ENCODE measurements at regions not wholly inside any gene's neighbourhood (a gene's known extent, or its start where the extent isn't known, plus 50 kb on each side); places are given as distances from the start of the nearest gene placed in this dataset.

- no peak overlapping the region for H3K27ac ChIP-seq
- no peak for DNase-seq (ENCODE audit: low spot score)
- TF ChIP-seq, protein P1, sequence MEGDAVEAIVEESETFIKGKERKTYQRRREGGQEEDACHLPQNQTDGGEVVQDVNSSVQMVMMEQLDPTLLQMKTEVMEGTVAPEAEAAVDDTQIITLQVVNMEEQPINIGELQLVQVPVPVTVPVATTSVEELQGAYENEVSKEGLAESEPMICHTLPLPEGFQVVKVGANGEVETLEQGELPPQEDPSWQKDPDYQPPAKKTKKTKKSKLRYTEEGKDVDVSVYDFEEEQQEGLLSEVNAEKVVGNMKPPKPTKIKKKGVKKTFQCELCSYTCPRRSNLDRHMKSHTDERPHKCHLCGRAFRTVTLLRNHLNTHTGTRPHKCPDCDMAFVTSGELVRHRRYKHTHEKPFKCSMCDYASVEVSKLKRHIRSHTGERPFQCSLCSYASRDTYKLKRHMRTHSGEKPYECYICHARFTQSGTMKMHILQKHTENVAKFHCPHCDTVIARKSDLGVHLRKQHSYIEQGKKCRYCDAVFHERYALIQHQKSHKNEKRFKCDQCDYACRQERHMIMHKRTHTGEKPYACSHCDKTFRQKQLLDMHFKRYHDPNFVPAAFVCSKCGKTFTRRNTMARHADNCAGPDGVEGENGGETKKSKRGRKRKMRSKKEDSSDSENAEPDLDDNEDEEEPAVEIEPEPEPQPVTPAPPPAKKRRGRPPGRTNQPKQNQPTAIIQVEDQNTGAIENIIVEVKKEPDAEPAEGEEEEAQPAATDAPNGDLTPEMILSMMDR (IDR thresholded peaks at IDR 0.05) = no peak
- no peak overlapping the region for H3K4me3 ChIP-seq
These were observed 64.5 kb downstream of the ZIC5 start for GRCh38 chr13:99907038-99907437.

DNA sequence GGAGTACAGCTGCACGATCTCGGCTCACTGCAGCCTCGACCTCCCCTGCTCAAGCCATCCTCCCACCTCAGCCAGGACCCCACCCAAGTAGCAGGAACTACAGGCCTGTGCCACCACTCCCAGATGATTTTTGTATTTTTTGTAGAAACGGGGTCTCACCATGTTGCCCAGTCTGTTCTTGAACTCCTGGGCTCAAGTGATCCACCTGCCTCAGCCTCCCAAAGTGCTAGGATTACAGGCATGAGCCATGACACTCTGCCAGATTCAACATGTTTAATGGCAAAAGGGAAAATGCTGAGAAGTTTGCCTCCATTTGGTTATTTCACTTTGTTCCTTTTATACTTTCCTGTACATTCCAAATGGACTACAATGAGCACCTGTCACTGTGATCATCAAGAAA, 65.8 kb downstream of the ZIC5 start:
- no peak overlapping the region for H3K27ac ChIP-seq
- no peak overlapping the region for H3K4me3 ChIP-seq
- TF ChIP-seq, protein P1 (IDR thresholded peaks at IDR 0.05) = no peak
- no peak for DNase-seq (ENCODE audit: low spot score)

DNA sequence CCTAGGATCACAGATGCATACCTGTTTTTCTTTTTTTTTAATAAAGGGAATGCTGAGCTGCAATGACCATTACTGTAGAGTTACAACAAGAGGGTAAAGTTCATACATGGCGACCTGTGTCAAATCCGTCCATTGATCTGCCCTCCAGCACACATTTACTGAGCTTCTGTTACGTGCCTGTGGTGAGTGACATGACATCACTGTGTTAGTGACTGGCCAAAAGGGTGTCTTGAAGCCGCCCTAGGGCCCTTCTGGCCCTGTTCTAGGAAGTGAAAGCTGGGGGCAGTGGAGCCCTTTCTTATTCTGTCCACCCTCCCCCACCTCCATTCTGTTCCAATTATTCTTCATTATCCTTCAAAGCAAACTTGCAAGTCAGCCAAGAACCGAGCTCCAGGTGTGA, 66.3 kb downstream of the ZIC5 start:
- DNase-seq (ENCODE audit: low spot score) = no peak
- H3K4me3 ChIP-seq = no peak overlapping the region
- TF ChIP-seq, protein P1 (IDR thresholded peaks at IDR 0.05) = no peak
- no peak overlapping the region for H3K27ac ChIP-seq

DNA sequence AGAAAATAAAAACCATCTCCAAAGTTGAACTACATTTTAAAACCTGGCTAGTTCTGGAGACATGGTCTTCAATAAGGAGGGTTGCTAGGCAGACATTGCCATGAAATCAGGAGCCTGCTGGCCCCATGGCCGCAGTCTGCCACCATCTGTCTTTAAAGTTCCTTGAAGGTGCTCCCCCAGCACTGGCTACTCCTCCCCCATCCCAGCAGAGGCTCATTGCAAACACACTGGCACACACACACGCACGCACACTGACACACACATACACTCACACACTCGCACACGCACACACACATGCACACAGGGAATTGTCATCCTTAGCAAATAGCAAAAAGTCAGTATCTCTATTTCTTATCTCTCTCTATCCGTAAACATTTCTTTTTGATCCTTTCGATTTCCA, 68.4 kb downstream of the ZIC5 start:
- TF ChIP-seq, protein P1 (IDR thresholded peaks at IDR 0.05) = no peak
- Histone ChIP-seq H3K4me3 (no peak overlapping the region), H3K27ac (no peak overlapping the region)
- no peak for DNase-seq (ENCODE audit: low spot score)

DNA sequence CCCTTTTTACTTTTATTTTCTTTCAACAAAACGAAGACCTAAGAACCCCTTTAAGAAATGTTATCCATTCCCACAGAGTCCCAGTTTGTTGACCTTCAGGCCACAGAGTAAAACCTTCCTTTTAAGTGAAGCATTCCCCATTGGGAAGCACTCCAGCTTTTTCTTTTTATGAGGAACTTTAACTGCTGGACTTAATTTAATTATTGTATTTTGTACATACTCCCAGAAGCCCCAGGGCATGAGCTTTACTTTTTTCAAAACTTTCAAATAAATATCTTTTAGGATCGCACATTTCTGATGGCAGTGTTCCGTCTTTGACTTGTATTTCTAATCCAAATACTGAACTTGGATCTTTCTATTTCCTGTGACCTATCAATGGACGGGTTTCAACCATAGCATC, 68.9 kb downstream of the ZIC5 start:
- no peak overlapping the region for H3K27ac ChIP-seq
- no peak overlapping the region for H3K4me3 ChIP-seq
- TF ChIP-seq, protein P1 (IDR thresholded peaks at IDR 0.05) = no peak
- no peak for DNase-seq (ENCODE audit: low spot score)

GRCh38 chr13:99900960-99901359, 70.6 kb downstream of the ZIC5 start:
- TF ChIP-seq, protein P1 (IDR thresholded peaks at IDR 0.05) = no peak
- Histone ChIP-seq H3K27ac (no peak overlapping the region), H3K4me3 (no peak overlapping the region)
- DNase-seq (ENCODE audit: low spot score) = no peak

GRCh38 chr13:99898421-99898820, 73.1 kb downstream of the ZIC5 start:
- Histone ChIP-seq H3K4me3 (no peak overlapping the region), H3K27ac (no peak overlapping the region)
- no peak for DNase-seq (ENCODE audit: low spot score)
- TF ChIP-seq, protein P1 (IDR thresholded peaks at IDR 0.05) = no peak
